GM23338 (cell line): ENCODE measurements at regions not wholly inside any gene's neighbourhood (a gene's known extent, or its start where the extent isn't known, plus 50 kb on each side); places are given as distances from the start of the nearest gene placed in this dataset.

Source experiments
- ATAC-seq: fragments of 200-7000 bp; cut with Tn5 transposase; 3 replicates; pipeline ENCODE4 v1.9.1; 2020
- DNase-seq: peaks from one replicate; pipeline ENCODE4 v3.0.0-alpha.2; 2015; ENCODE audit warnings: low spot score
- H2AFZ ChIP-seq: fragments of 200-600 bp; sonication (generic); 2 replicates; pipeline ENCODE4 v1.8.0; 2016; ENCODE audit warnings: antibody characterized with exemption, mild to moderate bottlenecking, moderate library complexity
- H3F3A ChIP-seq: fragments of 200-600 bp; sonication (generic); replicated peaks from 2 replicates; pipeline ENCODE4 v1.8.0; 2017; ENCODE audit warnings: antibody characterized with exemption, mixed run types, low read depth
- H3K27ac ChIP-seq: fragments of 200-600 bp; sonication (generic); 2 replicates; pipeline ENCODE4 v1.6.1; 2016; ENCODE audit warnings: low read depth
- H3K27me3 ChIP-seq: fragments of 200-600 bp; sonication (generic); 2 replicates; pipeline ENCODE4 v1.8.0; 2016; ENCODE audit warnings: mild to moderate bottlenecking, mixed run types, moderate library complexity; ENCODE audit not compliant: insufficient read depth
- H3K36me3 ChIP-seq: fragments of 200-600 bp; sonication (generic); 2 replicates; pipeline ENCODE4 v1.8.0; 2016; ENCODE audit warnings: mild to moderate bottlenecking; ENCODE audit not compliant: insufficient read depth
- H3K4me1 ChIP-seq: fragments of 200-600 bp; sonication (generic); 2 replicates; pipeline ENCODE4 v1.8.0; 2016; ENCODE audit warnings: mild to moderate bottlenecking, moderate library complexity; ENCODE audit not compliant: insufficient read depth
- H3K4me2 ChIP-seq: fragments of 200-600 bp; sonication (generic); 2 replicates; pipeline ENCODE4 v1.7.1; 2017; ENCODE audit warnings: mixed run types
- H3K4me3 ChIP-seq: fragments of 200-600 bp; sonication (generic); 2 replicates; pipeline ENCODE4 v1.6.1; 2016; ENCODE audit warnings: mixed run types
- H3K79me2 ChIP-seq: fragments of 200-600 bp; sonication (generic); replicated peaks from 2 replicates; pipeline ENCODE4 v1.8.0; 2017; ENCODE audit warnings: mild to moderate bottlenecking; ENCODE audit not compliant: insufficient read depth
- H3K9me2 ChIP-seq: fragments of 200-600 bp; sonication (generic); 2 replicates; pipeline ENCODE4 v1.8.0; 2017; ENCODE audit not compliant: insufficient read depth
- H4K20me1 ChIP-seq: fragments of 200-600 bp; sonication (generic); replicated peaks from 2 replicates; pipeline ENCODE4 v1.8.0; 2017; ENCODE audit warnings: mild to moderate bottlenecking; ENCODE audit not compliant: insufficient read depth
- H3K27ac Mint-ChIP-seq: 2 replicates; pipeline ENCODE4 v1.8.0; 2020; ENCODE audit warnings: inconsistent platforms, mild to moderate bottlenecking, moderate library complexity, mixed read lengths
- H3K27me3 Mint-ChIP-seq: 3 replicates; pipeline ENCODE4 v1.8.0; 2022; ENCODE audit warnings: low read depth, mild to moderate bottlenecking, moderate library complexity, mixed read lengths, inconsistent platforms; ENCODE audit not compliant: insufficient read depth, poor library complexity
- H3K36me3 Mint-ChIP-seq: 3 replicates; pipeline ENCODE4 v1.8.0; 2021; ENCODE audit warnings: low read depth, mild to moderate bottlenecking, inconsistent platforms, moderate library complexity, mixed read lengths
- H3K4me1 Mint-ChIP-seq: 3 replicates; pipeline ENCODE4 v1.8.0; 2020; ENCODE audit warnings: mild to moderate bottlenecking, inconsistent platforms, mixed read lengths
- H3K4me3 Mint-ChIP-seq: 3 replicates; pipeline ENCODE4 v1.8.0; 2021; ENCODE audit warnings: moderate library complexity, mild to moderate bottlenecking, inconsistent platforms, mixed read lengths
- H3K9me3 Mint-ChIP-seq: 3 replicates; pipeline ENCODE4 v1.8.0; 2020; ENCODE audit warnings: moderate library complexity, mild to moderate bottlenecking, inconsistent platforms, mixed read lengths
- CREB1 ChIP-seq: fragments of 250-450 bp; sonication (Bioruptor Pico); IDR thresholded peaks from 2 replicates; pipeline ENCODE4 v1.5.0; 2020; ENCODE audit warnings: low read depth, mild to moderate bottlenecking, moderate library complexity
- EZH2 ChIP-seq: fragments of 200-600 bp; sonication (generic); IDR thresholded peaks from one replicate; pipeline ENCODE4 v1.8.0; 2017; ENCODE audit warnings: antibody characterized with exemption, mild to moderate bottlenecking, low read depth; ENCODE audit not compliant: unreplicated experiment
- EZH2phosphoT487 ChIP-seq: fragments of 200-600 bp; sonication (generic); IDR thresholded peaks from one replicate; pipeline ENCODE4 v1.8.1; 2018; ENCODE audit warnings: antibody characterized with exemption; ENCODE audit not compliant: unreplicated experiment
- JUNB ChIP-seq: IDR thresholded peaks from one replicate; pipeline ENCODE4 v1.6.1; 2016; ENCODE audit warnings: antibody characterized with exemption; ENCODE audit not compliant: unreplicated experiment
- NANOG ChIP-seq: IDR thresholded peaks from 2 replicates; pipeline ENCODE4 v1.6.1; 2016; ENCODE audit warnings: antibody characterized with exemption, borderline replicate concordance
- POLR2AphosphoS5 ChIP-seq: IDR thresholded peaks from 2 replicates; pipeline ENCODE4 v1.6.1; 2016; ENCODE audit warnings: antibody characterized with exemption, low read depth
- STAT1 ChIP-seq: IDR thresholded peaks from one replicate; pipeline ENCODE4 v1.6.1; 2016; ENCODE audit warnings: antibody characterized with exemption; ENCODE audit not compliant: unreplicated experiment
- ZNF114 ChIP-seq: fragments of 250-450 bp; sonication (Bioruptor Pico); IDR thresholded peaks from 2 replicates; pipeline ENCODE4 v1.5.0; 2020; ENCODE audit warnings: mild to moderate bottlenecking, moderate library complexity
- ZNF331 ChIP-seq: fragments of 250-450 bp; sonication (Bioruptor Pico); IDR thresholded peaks from 2 replicates; pipeline ENCODE4 v1.5.0; 2020; ENCODE audit warnings: low read depth, mild to moderate bottlenecking, moderate library complexity
- TF ChIP-seq, protein P1 (sequence below): fragments of 250-450 bp; sonication (Bioruptor Pico); IDR thresholded peaks from 2 replicates; pipeline ENCODE4 v1.5.0; 2020; ENCODE audit warnings: mild to moderate bottlenecking, moderate library complexity
- TF ChIP-seq, protein P2 (sequence below): IDR thresholded peaks from 2 replicates; pipeline ENCODE4 v1.6.1; 2016; ENCODE audit warnings: antibody characterized with exemption
- TF ChIP-seq, protein P3 (sequence below), 2 experiments: fragments of 200-600 bp in 1 of 2; sonication (generic) in 1 of 2; conservative IDR thresholded peaks; 2 replicates each; pipeline versions ENCODE4 v1.5.1 to v1.6.1; 2016 to 2017; ENCODE audit warnings: antibody characterized with exemption in 2 of 2, low read depth in 2 of 2, mild to moderate bottlenecking in 2 of 2, moderate library complexity in 1 of 2
- TF ChIP-seq, protein P4 (sequence below): IDR thresholded peaks from one replicate; pipeline ENCODE4 v1.6.1; 2018; ENCODE audit warnings: antibody characterized with exemption; ENCODE audit not compliant: unreplicated experiment

DNA sequence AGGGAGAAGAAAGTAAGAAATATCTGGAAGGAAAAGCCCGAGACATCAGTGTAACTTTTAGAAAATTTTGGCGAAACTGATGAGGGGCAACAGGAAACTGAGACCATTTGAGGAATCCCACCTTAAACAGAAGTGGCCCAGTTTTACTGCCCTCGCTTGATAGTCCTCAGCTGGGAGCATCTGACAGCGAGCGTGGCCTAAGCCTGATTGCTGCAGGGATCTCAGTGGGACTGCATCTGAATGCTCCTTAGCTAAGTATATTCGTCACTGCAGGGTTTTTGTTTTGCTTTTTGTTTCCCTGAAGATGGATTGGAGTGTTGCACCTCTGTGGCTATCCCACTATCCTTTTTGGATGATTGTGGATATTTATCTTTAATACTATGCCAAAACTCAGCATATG is 262.7 kb upstream of the KLHL1 start:
- Mint-ChIP-seq H3K4me3 (no peak overlapping the region), H3K27me3 (no peaks in the 10 kb centered on the region), H3K4me1 (no peaks in the 10 kb centered on the region; the same call in 2 of the 3 replicates), H3K9me3 (no peaks in the 10 kb centered on the region), H3K27ac (no peak overlapping the region), H3K36me3 (no peaks in the 10 kb centered on the region)
- TF ChIP-seq NANOG (no peak), ZNF331 (CRISPR knock-in tag) (no peak), POLR2AphosphoS5 (no peak), ZNF114 (CRISPR knock-in tag) (no peak), EZH2 (no peak), STAT1 (no peak), JUNB (no peak), EZH2phosphoT487 (no peak), CREB1 (CRISPR knock-in tag) (no peak)
- TF ChIP-seq, protein P1, sequence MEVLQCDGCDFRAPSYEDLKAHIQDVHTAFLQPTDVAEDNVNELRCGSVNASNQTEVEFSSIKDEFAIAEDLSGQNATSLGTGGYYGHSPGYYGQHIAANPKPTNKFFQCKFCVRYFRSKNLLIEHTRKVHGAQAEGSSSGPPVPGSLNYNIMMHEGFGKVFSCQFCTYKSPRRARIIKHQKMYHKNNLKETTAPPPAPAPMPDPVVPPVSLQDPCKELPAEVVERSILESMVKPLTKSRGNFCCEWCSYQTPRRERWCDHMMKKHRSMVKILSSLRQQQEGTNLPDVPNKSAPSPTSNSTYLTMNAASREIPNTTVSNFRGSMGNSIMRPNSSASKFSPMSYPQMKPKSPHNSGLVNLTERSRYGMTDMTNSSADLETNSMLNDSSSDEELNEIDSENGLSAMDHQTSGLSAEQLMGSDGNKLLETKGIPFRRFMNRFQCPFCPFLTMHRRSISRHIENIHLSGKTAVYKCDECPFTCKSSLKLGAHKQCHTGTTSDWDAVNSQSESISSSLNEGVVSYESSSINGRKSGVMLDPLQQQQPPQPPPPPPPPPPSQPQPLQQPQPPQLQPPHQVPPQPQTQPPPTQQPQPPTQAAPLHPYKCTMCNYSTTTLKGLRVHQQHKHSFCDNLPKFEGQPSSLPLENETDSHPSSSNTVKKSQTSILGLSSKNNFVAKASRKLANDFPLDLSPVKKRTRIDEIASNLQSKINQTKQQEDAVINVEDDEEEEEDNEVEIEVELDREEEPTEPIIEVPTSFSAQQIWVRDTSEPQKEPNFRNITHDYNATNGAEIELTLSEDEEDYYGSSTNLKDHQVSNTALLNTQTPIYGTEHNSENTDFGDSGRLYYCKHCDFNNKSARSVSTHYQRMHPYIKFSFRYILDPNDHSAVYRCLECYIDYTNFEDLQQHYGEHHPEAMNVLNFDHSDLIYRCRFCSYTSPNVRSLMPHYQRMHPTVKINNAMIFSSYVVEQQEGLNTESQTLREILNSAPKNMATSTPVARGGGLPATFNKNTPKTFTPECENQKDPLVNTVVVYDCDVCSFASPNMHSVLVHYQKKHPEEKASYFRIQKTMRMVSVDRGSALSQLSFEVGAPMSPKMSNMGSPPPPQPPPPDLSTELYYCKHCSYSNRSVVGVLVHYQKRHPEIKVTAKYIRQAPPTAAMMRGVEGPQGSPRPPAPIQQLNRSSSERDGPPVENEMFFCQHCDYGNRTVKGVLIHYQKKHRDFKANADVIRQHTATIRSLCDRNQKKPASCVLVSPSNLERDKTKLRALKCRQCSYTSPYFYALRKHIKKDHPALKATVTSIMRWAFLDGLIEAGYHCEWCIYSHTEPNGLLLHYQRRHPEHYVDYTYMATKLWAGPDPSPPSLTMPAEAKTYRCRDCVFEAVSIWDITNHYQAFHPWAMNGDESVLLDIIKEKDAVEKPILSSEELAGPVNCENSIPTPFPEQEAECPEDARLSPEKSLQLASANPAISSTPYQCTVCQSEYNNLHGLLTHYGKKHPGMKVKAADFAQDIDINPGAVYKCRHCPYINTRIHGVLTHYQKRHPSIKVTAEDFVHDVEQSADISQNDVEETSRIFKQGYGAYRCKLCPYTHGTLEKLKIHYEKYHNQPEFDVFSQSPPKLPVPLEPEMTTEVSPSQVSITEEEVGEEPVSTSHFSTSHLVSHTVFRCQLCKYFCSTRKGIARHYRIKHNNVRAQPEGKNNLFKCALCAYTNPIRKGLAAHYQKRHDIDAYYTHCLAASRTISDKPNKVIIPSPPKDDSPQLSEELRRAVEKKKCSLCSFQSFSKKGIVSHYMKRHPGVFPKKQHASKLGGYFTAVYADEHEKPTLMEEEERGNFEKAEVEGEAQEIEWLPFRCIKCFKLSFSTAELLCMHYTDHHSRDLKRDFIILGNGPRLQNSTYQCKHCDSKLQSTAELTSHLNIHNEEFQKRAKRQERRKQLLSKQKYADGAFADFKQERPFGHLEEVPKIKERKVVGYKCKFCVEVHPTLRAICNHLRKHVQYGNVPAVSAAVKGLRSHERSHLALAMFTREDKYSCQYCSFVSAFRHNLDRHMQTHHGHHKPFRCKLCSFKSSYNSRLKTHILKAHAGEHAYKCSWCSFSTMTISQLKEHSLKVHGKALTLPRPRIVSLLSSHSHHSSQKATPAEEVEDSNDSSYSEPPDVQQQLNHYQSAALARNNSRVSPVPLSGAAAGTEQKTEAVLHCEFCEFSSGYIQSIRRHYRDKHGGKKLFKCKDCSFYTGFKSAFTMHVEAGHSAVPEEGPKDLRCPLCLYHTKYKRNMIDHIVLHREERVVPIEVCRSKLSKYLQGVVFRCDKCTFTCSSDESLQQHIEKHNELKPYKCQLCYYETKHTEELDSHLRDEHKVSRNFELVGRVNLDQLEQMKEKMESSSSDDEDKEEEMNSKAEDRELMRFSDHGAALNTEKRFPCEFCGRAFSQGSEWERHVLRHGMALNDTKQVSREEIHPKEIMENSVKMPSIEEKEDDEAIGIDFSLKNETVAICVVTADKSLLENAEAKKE (CRISPR knock-in tag) = no peak
- TF ChIP-seq, protein P2, sequence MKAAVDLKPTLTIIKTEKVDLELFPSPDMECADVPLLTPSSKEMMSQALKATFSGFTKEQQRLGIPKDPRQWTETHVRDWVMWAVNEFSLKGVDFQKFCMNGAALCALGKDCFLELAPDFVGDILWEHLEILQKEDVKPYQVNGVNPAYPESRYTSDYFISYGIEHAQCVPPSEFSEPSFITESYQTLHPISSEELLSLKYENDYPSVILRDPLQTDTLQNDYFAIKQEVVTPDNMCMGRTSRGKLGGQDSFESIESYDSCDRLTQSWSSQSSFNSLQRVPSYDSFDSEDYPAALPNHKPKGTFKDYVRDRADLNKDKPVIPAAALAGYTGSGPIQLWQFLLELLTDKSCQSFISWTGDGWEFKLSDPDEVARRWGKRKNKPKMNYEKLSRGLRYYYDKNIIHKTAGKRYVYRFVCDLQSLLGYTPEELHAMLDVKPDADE = no peak
- TF ChIP-seq, protein P3, sequence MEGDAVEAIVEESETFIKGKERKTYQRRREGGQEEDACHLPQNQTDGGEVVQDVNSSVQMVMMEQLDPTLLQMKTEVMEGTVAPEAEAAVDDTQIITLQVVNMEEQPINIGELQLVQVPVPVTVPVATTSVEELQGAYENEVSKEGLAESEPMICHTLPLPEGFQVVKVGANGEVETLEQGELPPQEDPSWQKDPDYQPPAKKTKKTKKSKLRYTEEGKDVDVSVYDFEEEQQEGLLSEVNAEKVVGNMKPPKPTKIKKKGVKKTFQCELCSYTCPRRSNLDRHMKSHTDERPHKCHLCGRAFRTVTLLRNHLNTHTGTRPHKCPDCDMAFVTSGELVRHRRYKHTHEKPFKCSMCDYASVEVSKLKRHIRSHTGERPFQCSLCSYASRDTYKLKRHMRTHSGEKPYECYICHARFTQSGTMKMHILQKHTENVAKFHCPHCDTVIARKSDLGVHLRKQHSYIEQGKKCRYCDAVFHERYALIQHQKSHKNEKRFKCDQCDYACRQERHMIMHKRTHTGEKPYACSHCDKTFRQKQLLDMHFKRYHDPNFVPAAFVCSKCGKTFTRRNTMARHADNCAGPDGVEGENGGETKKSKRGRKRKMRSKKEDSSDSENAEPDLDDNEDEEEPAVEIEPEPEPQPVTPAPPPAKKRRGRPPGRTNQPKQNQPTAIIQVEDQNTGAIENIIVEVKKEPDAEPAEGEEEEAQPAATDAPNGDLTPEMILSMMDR (conservative IDR thresholded peaks at IDR 0.05; ENCODE audit: low read depth in 2 of 2) = no peak
- TF ChIP-seq, protein P4, sequence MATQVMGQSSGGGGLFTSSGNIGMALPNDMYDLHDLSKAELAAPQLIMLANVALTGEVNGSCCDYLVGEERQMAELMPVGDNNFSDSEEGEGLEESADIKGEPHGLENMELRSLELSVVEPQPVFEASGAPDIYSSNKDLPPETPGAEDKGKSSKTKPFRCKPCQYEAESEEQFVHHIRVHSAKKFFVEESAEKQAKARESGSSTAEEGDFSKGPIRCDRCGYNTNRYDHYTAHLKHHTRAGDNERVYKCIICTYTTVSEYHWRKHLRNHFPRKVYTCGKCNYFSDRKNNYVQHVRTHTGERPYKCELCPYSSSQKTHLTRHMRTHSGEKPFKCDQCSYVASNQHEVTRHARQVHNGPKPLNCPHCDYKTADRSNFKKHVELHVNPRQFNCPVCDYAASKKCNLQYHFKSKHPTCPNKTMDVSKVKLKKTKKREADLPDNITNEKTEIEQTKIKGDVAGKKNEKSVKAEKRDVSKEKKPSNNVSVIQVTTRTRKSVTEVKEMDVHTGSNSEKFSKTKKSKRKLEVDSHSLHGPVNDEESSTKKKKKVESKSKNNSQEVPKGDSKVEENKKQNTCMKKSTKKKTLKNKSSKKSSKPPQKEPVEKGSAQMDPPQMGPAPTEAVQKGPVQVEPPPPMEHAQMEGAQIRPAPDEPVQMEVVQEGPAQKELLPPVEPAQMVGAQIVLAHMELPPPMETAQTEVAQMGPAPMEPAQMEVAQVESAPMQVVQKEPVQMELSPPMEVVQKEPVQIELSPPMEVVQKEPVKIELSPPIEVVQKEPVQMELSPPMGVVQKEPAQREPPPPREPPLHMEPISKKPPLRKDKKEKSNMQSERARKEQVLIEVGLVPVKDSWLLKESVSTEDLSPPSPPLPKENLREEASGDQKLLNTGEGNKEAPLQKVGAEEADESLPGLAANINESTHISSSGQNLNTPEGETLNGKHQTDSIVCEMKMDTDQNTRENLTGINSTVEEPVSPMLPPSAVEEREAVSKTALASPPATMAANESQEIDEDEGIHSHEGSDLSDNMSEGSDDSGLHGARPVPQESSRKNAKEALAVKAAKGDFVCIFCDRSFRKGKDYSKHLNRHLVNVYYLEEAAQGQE = no peak
- DNase-seq = peak; percentile 9
- Histone ChIP-seq H4K20me1 (no peaks in the 10 kb centered on the region), H2AFZ (no peak overlapping the region), H3K4me2 (no peak overlapping the region), H3K79me2 (no peaks in the 10 kb centered on the region), H3K4me1 (no peaks in the 10 kb centered on the region), H3K4me3 (no peak overlapping the region), H3K36me3 (no peaks in the 10 kb centered on the region), H3K27me3 (no peaks in the 10 kb centered on the region), H3K27ac (no peak overlapping the region), H3F3A (no peaks in the 10 kb centered on the region), H3K9me2 (no peaks in the 10 kb centered on the region)
- ATAC-seq = peak; percentile 82
